Thymus (tissue), 11 donors: ENCODE measurements at regions not wholly inside any gene's neighbourhood (a gene's known extent, or its start where the extent isn't known, plus 50 kb on each side); places are given as distances from the start of the nearest gene placed in this dataset.

Experiments used
- DNase-seq, 9 donors: peaks; one replicate each; pipeline ENCODE4 v3.0.0-alpha.2; 2013; ENCODE audit warnings: low spot score in 9 of 9, low read depth in 6 of 9, missing footprints in 1 of 9
- H3K27ac ChIP-seq, 2 donors: one replicate each; pipeline ENCODE4 v1.5.1; 2013; ENCODE audit warnings: control low read depth in 1 of 2, low read depth in 1 of 2, low read length in 1 of 2, mild to moderate bottlenecking in 1 of 2, moderate library complexity in 1 of 2
- H3K27me3 ChIP-seq, 2 donors: one replicate each; pipeline ENCODE4 v1.5.1; 2013; ENCODE audit warnings: low read length in 1 of 2; ENCODE audit not compliant: control insufficient read depth in 2 of 2, insufficient read depth in 1 of 2
- H3K36me3 ChIP-seq, 2 donors: one replicate each; pipeline ENCODE4 v1.5.1; 2013; ENCODE audit warnings: low read length in 1 of 2, mild to moderate bottlenecking in 1 of 2, moderate library complexity in 1 of 2; ENCODE audit not compliant: control insufficient read depth in 2 of 2, insufficient read depth in 2 of 2
- H3K4me1 ChIP-seq, 2 donors: one replicate each; pipeline ENCODE4 v1.5.1; 2013; ENCODE audit warnings: low read length in 2 of 2; ENCODE audit not compliant: control insufficient read depth in 2 of 2, insufficient read depth in 2 of 2
- H3K4me3 ChIP-seq, 2 donors: one replicate each; pipeline ENCODE4 v1.5.1; 2013; ENCODE audit warnings: low read length in 2 of 2, control low read depth in 1 of 2, mild to moderate bottlenecking in 1 of 2
- H3K9me3 ChIP-seq, 2 donors: one replicate each; pipeline ENCODE4 v1.5.1; 2013; ENCODE audit warnings: low read length in 1 of 2, mild to moderate bottlenecking in 1 of 2; ENCODE audit not compliant: control insufficient read depth in 2 of 2, insufficient read depth in 1 of 2
- WGBS: extraction: QIAGEN DNeasy Blood & Tissue Kit; methylation state at CpG from one replicate; pipeline ENCODE4 v1.1.7; 2013; 5-methylcytosine and 5-hydroxymethylcytosine counted together
- donor health status: healthy.

DNA sequence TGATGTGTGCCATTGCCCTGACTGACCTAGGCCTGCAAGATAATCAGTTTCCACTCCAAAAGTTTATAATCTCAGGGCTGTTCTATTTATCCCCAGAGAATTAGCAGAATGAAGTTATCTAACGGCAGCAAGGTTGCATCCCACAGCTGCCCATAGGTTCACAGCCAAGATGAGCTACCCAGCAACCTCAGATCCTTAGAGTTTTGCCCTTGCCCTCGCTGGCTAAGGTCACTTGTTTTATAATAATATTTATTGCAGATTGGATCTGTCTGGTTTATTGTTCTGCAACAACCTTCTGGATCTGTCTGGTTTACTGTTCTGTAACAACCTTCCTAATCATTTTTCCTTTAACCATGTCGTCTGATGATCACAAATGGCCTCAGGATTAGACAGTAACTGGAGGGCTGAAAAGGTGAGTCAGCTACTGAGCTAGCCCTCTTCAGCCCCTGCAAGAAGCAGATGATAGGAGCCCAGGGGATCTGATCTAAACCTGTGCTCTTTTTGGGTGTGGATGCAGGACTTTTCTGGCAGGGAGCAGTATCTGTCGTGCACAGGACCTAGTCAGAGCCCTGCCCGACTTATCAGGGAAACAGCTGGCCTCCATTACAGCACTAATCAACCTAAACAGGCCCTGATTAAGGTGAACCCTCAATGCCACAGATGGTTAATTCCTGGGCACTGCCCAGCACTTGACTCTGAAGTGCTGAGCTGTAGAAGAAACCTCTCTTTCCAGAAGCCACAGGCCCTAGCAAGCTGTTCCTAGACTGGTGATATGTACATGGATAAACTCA, 642.9 kb upstream of the KIRREL3 start:
- 95% methylated on average over 5 of the region's 5 CpGs for WGBS
- Histone ChIP-seq H3K27me3 (no peaks in the 10 kb centered on the region), H3K4me3 (no peak overlapping the region), H3K36me3 (no peaks in the 10 kb centered on the region), H3K4me1 (no peaks in the 10 kb centered on the region), H3K27ac (no peak overlapping the region), H3K9me3 (no peaks in the 10 kb centered on the region)
- DNase-seq, result no peak

DNA sequence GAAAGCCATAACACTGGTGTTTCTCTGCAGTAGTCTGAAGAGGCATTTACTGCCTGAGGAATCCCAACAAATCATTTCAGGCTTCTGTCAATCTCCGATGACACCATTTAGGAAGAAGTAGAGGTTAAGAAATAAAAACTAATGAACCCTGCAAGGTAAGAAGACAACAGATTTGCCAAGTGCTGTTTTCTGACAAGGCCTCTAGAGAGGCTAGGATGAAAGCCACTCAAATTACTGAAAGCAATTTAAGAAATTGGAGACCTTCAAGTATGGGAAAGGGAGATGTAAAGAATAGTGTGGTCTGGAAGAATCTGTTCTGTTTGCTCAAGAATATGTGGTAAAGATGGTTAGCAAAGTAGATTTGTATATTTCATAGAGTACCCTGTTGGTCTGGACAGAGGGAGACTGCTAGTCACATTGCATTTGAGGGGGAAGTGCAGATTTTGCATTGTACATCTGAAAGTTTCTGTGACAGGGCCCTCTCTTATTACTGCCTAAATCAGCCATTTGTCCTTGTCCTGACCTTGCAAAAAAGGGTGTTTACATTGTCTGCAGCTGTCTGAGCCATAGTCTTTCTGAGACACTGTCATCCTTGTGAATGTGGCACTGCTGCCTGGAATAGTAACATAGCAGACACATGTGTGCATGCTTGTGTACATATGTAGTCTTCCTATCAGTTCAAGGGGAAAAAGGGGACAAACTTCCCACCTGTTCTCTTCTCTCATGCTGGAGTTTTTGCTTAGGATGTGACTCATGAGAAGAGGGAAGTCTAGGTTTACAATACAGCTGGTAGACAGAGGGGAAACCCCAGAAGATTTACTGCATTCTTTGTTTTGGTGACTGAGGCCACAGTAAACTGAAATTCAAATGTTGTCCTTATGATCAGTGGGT, 640.2 kb upstream of the KIRREL3 start:
- H3K4me3 ChIP-seq, result no peak overlapping the region
- DNase-seq, result no peak
- no peaks in the 10 kb centered on the region for H3K9me3 ChIP-seq
- H3K4me1 ChIP-seq, result no peaks in the 10 kb centered on the region
- no peak overlapping the region for H3K27ac ChIP-seq
- H3K36me3 ChIP-seq, result no peaks in the 10 kb centered on the region
- H3K27me3 ChIP-seq, result no peaks in the 10 kb centered on the region
- 91% methylated on average over 1 of the region's 1 CpG for WGBS

GRCh38 chr11:127639916-127640315, 639.3 kb upstream of the KIRREL3 start:
- Histone ChIP-seq H3K4me3 (no peak overlapping the region), H3K36me3 (no peaks in the 10 kb centered on the region), H3K9me3 (no peaks in the 10 kb centered on the region), H3K27me3 (no peaks in the 10 kb centered on the region), H3K4me1 (no peaks in the 10 kb centered on the region), H3K27ac (no peak overlapping the region)
- WGBS, result 94% methylated on average over 2 of the region's 2 CpGs
- no peak for DNase-seq

- no peaks in the 10 kb centered on the region for H3K27me3 ChIP-seq
- no peaks in the 10 kb centered on the region for H3K4me1 ChIP-seq
- H3K4me3 ChIP-seq, result no peak overlapping the region
- DNase-seq, result no peak
- no peaks in the 10 kb centered on the region for H3K36me3 ChIP-seq
- H3K9me3 ChIP-seq, result no peaks in the 10 kb centered on the region
- H3K27ac ChIP-seq, result no peak overlapping the region
- 83% methylated on average over 2 of the region's 2 CpGs for WGBS
These were observed 632.6 kb upstream of the KIRREL3 start for GRCh38 chr11:127632976-127633680.

DNA sequence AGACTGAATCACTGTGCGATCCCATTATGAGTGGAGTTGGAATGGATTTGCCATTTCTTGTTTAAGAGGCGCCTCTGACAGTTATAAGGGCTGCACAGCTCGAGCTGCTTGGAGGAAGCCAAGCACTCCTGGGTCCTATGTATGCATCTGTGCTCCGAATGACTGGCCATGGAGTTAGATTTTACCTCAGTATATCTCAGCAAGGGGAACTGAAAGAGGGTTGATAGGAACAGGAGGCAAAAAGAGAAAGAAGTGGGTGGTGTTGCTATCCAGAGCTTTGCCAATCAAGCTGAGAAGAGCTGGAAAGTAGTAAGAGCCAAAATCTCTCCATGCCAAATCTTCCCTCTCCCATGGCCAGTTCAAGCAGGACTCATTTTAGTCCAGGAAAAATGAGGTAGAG, 632.0 kb upstream of the KIRREL3 start:
- no peak for DNase-seq
- Histone ChIP-seq H3K4me3 (no peak overlapping the region), H3K4me1 (no peaks in the 10 kb centered on the region), H3K27ac (no peak overlapping the region), H3K9me3 (no peaks in the 10 kb centered on the region), H3K27me3 (no peaks in the 10 kb centered on the region), H3K36me3 (no peaks in the 10 kb centered on the region)
- 92% methylated on average over 4 of the region's 4 CpGs for WGBS

- Histone ChIP-seq H3K27me3 (no peaks in the 10 kb centered on the region), H3K4me1 (no peaks in the 10 kb centered on the region), H3K36me3 (no peaks in the 10 kb centered on the region), H3K9me3 (no peaks in the 10 kb centered on the region), H3K4me3 (no peak overlapping the region), H3K27ac (no peak overlapping the region)
- DNase-seq, result no peak
- WGBS, result 98% methylated on average over 5 of the region's 5 CpGs
These were observed 631.4 kb upstream of the KIRREL3 start for GRCh38 chr11:127631974-127632373.

DNA sequence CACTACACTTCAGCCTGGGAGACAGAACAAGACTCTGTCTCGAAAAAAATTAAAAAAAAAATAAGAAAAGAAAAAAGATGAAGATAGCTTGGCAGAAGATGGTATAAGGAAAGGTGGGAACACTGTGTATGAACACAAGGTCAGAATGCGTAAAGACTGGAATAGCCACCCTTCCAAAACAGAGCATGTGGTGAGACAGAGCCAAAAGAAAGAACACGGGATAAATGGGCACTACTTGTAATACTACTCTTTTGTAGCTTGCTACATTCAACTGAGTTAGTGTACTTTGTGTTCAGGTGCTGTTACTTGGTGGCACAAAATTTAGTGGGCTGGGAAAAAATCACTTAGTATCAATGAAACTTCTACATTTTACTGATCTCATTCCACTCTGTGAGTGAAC, 628.6 kb upstream of the KIRREL3 start:
- Histone ChIP-seq H3K36me3 (no peaks in the 10 kb centered on the region), H3K27ac (no peak overlapping the region), H3K9me3 (no peaks in the 10 kb centered on the region), H3K4me3 (no peak overlapping the region), H3K4me1 (peaks cover 0 to 1% of the 10 kb centered on the region in 2 donors), H3K27me3 (no peaks in the 10 kb centered on the region)
- WGBS, result 97% methylated on average over 3 of the region's 3 CpGs
- DNase-seq, result no peak

GRCh38 chr11:127628458-127628785, 627.9 kb upstream of the KIRREL3 start:
- Histone ChIP-seq H3K27me3 (no peaks in the 10 kb centered on the region), H3K9me3 (no peaks in the 10 kb centered on the region), H3K36me3 (no peaks in the 10 kb centered on the region), H3K27ac (no peak overlapping the region), H3K4me1 (peaks cover 0 to 3% of the 10 kb centered on the region in 2 donors), H3K4me3 (no peak overlapping the region)
- WGBS, result 92% methylated on average over 5 of the region's 5 CpGs
- no peak for DNase-seq
